ENCODE measurements at regions not wholly inside any gene's neighbourhood (a gene's known extent, or its start where the extent isn't known, plus 50 kb on each side); places are given as distances from the start of the nearest gene placed in this dataset.

GRCh38 chr16:86664522-86665318 is 86.4 kb downstream of the FOXL1 start:
- DNase-seq: no peak

- no peak for DNase-seq
These were observed 86.9 kb downstream of the FOXL1 start for GRCh38 chr16:86665319-86665675.

GRCh38 chr16:86665929-86666328 is 87.6 kb downstream of the FOXL1 start:
- no peak for DNase-seq

GRCh38 chr16:86667035-86667434 is 88.7 kb downstream of the FOXL1 start:
- DNase-seq: no peak

- no peak for DNase-seq
These were observed 90.0 kb downstream of the FOXL1 start for GRCh38 chr16:86668136-86668910.

GRCh38 chr16:86669285-86669805 is 91.0 kb downstream of the FOXL1 start:
- no peak for DNase-seq

GRCh38 chr16:86669937-86670749 is 91.8 kb downstream of the FOXL1 start:
- DNase-seq: no peak

- DNase-seq: no peak
These were observed 92.4 kb downstream of the FOXL1 start for GRCh38 chr16:86670750-86671234.

GRCh38 chr16:86671486-86672178 is 93.3 kb downstream of the FOXL1 start:
- DNase-seq: no peak

GRCh38 chr16:86672179-86672863 is 94.0 kb downstream of the FOXL1 start:
- DNase-seq: no peak

GRCh38 chr16:86673090-86673955 is 95.0 kb downstream of the FOXL1 start:
- DNase-seq: no peak

- no peak for DNase-seq
These were observed 95.7 kb downstream of the FOXL1 start for GRCh38 chr16:86673956-86674453.

- DNase-seq: no peak
These were observed 97.9 kb downstream of the FOXL1 start for GRCh38 chr16:86676254-86676670.

- DNase-seq: no peak
These were observed 101.1 kb downstream of the FOXL1 start for GRCh38 chr16:86679490-86679889.

- no peak for DNase-seq
These were observed 101.8 kb downstream of the FOXL1 start for GRCh38 chr16:86680162-86680561.

- no peak for DNase-seq
These were observed 102.3 kb downstream of the FOXL1 start for GRCh38 chr16:86680661-86681030.

- DNase-seq: no peak
These were observed 102.8 kb downstream of the FOXL1 start for GRCh38 chr16:86681031-86681756.

- no peak for DNase-seq
These were observed 103.4 kb downstream of the FOXL1 start for GRCh38 chr16:86681757-86682106.

GRCh38 chr16:86682219-86682904 is 104.0 kb downstream of the FOXL1 start:
- DNase-seq: no peak
